HL-60 (cell line): ENCODE measurements at regions not wholly inside any gene's neighbourhood (a gene's known extent, or its start where the extent isn't known, plus 50 kb on each side); places are given as distances from the start of the nearest gene placed in this dataset.

Experiments
- DNase-seq, 2 experiments: peaks; one replicate each; pipeline ENCODE4 v3.0.0-alpha.2; 2010 to 2020; ENCODE audit warnings: low read depth in 1 of 2, low spot score in 1 of 2
- H3K27ac ChIP-seq: fragments of 250-450 bp; sonication (Bioruptor Pico); replicated peaks from 2 replicates; pipeline ENCODE4 v1.5.1; 2020; ENCODE audit warnings: mild to moderate bottlenecking, moderate library complexity
- H3K27me3 ChIP-seq: fragments of 250-450 bp; sonication (Bioruptor Pico); 2 replicates; pipeline ENCODE4 v1.5.1; 2021; ENCODE audit warnings: mild to moderate bottlenecking, moderate library complexity; ENCODE audit not compliant: insufficient read depth, poor library complexity, severe bottlenecking
- H3K4me3 ChIP-seq: replicated peaks from 2 replicates; pipeline ENCODE4 v1.5.1; 2011; ENCODE audit warnings: mild to moderate bottlenecking, control low read depth, low read length; ENCODE audit not compliant: insufficient read depth
- CTCF ChIP-seq: IDR thresholded peaks from one replicate; pipeline ENCODE4 v1.5.1; 2011; ENCODE audit warnings: low read length, control low read depth, inconsistent platforms; ENCODE audit not compliant: insufficient read depth
- GABPA ChIP-seq: IDR thresholded peaks from 2 replicates; pipeline ENCODE4 v1.6.1; 2012; ENCODE audit warnings: low read depth
- POLR2AphosphoS5 ChIP-seq: IDR thresholded peaks from 2 replicates; pipeline ENCODE4 v1.6.1; 2012; ENCODE audit warnings: low read depth
- SPI1 ChIP-seq: IDR thresholded peaks from 2 replicates; pipeline ENCODE4 v1.6.1; 2012; ENCODE audit warnings: low read depth, mild to moderate bottlenecking, borderline replicate concordance
- TF ChIP-seq, protein P1 (sequence below): IDR thresholded peaks from 2 replicates; pipeline ENCODE4 v1.6.1; 2012; ENCODE audit warnings: low read depth; ENCODE audit not compliant: insufficient replicate concordance

DNA sequence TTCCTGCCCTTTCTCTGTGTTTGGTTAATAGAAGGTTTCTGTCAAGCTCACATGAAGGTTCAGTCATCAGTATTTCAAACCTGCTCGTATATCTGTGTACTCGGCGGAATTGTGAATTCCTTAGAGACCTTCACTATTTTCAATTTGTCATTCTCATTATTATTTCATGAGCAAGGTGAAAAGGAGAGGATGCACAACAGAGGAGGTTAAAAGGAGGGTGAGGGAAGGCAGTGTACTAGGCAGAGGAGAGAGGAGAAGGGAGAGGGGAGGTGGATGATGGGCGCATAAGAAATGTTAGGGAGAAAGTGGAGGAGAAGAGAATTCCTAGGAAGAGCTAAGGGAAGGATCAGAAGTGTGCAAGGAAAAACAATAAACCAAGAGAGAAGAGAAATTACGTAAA is 185.0 kb upstream of the COBL start:
- no peak for TF ChIP-seq SPI1
- TF ChIP-seq CTCF = no peak
- TF ChIP-seq, protein P1, sequence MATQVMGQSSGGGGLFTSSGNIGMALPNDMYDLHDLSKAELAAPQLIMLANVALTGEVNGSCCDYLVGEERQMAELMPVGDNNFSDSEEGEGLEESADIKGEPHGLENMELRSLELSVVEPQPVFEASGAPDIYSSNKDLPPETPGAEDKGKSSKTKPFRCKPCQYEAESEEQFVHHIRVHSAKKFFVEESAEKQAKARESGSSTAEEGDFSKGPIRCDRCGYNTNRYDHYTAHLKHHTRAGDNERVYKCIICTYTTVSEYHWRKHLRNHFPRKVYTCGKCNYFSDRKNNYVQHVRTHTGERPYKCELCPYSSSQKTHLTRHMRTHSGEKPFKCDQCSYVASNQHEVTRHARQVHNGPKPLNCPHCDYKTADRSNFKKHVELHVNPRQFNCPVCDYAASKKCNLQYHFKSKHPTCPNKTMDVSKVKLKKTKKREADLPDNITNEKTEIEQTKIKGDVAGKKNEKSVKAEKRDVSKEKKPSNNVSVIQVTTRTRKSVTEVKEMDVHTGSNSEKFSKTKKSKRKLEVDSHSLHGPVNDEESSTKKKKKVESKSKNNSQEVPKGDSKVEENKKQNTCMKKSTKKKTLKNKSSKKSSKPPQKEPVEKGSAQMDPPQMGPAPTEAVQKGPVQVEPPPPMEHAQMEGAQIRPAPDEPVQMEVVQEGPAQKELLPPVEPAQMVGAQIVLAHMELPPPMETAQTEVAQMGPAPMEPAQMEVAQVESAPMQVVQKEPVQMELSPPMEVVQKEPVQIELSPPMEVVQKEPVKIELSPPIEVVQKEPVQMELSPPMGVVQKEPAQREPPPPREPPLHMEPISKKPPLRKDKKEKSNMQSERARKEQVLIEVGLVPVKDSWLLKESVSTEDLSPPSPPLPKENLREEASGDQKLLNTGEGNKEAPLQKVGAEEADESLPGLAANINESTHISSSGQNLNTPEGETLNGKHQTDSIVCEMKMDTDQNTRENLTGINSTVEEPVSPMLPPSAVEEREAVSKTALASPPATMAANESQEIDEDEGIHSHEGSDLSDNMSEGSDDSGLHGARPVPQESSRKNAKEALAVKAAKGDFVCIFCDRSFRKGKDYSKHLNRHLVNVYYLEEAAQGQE = no peak
- no peak for TF ChIP-seq GABPA
- Histone ChIP-seq H3K4me3 (no peak overlapping the region), H3K27ac (no peak overlapping the region), H3K27me3 (no peaks in the 10 kb centered on the region)
- no peak for DNase-seq

- TF ChIP-seq GABPA = no peak
- TF ChIP-seq CTCF = no peak
- TF ChIP-seq SPI1 = no peak
- TF ChIP-seq, protein P1 = no peak
- TF ChIP-seq POLR2AphosphoS5 = no peak
- Histone ChIP-seq H3K4me3 (no peak overlapping the region), H3K27me3 (no peaks in the 10 kb centered on the region), H3K27ac (no peak overlapping the region)
- no peak for DNase-seq
These were observed 166.4 kb upstream of the COBL start for GRCh38 chr7:51482976-51483375.

GRCh38 chr7:51481421-51481820 is 164.8 kb upstream of the COBL start:
- H3K27me3 ChIP-seq = no peaks in the 10 kb centered on the region
- H3K4me3 ChIP-seq = no peak overlapping the region
- no peak overlapping the region for H3K27ac ChIP-seq
- DNase-seq = no peak
- TF ChIP-seq GABPA (no peak), CTCF (no peak), SPI1 (no peak)

DNA sequence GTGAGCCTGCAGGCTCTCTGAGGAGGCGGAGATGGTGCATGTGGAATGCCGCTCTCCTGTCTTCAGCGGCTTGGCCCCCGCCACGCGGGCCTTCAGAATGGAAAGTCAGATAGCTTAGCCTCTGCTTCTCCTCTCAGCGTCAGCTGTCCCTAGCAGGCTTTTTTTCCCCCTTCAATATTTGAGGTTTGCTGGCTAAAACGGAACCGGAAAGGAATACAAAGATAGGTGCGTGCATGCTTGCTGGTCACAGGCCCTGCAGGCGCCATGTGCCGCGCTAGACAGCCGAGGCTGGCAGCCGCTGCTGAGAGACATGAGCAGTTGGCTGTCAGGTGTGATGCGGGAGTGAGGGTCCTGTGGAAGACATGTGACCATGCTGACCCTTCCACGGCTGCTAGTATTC is 161.2 kb upstream of the COBL start:
- H3K4me3 ChIP-seq = no peak overlapping the region
- TF ChIP-seq SPI1 (no peak), CTCF (no peak), POLR2AphosphoS5 (no peak)
- TF ChIP-seq, protein P1 = no peak
- H3K27ac ChIP-seq = no peak overlapping the region
- no peak for DNase-seq
- no peaks in the 10 kb centered on the region for H3K27me3 ChIP-seq
